Activated CD4-positive, alpha-beta T cell treated with anti-CD3 and anti-CD28 coated beads for 1 hour (primary cell): ENCODE measurements at regions not wholly inside any gene's neighbourhood (a gene's known extent, or its start where the extent isn't known, plus 50 kb on each side); places are given as distances from the start of the nearest gene placed in this dataset.

Experiments used
- DNase-seq: peaks from one replicate; pipeline ENCODE4 v3.0.0-alpha.2; 2020

DNA sequence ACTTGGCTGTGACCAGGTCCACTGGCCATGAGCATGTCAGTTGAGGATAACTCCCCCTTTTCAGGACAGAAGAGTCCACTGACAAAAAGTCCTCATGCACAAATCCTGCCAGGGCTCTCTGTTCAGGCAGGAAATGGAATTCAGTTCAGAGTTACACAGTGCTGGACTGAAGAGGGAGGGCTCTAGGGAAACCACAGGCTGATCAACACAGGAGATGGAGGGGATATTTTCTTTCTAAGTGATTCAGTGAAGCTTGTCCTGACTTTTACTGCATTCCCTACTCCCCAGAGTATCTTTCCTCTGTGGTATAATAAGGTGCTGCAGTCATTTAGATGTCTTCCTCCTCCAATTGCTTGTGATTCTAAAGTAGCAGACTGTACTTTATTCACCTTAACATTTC is 335.5 kb upstream of the IGFBP7 start:
- no peak for DNase-seq

DNA sequence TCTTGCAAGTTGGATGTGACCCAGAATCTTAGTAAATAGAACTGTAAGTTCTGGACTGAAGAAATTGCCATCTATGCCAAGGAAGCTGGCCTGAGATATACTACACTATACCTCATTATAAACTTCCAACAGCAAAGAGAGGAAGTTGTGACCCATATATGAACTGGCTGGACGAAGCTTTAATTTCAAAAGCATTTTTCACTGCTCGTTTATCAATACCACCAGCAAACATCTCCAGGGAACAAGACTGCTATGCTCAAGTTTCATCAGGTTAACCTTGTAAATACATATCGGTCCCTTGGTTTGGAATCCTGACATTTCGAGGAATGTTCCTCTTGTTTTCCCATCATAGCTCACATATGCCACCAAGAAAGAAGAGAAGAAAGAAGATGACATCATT is 334.5 kb upstream of the IGFBP7 start:
- no peak for DNase-seq

DNA sequence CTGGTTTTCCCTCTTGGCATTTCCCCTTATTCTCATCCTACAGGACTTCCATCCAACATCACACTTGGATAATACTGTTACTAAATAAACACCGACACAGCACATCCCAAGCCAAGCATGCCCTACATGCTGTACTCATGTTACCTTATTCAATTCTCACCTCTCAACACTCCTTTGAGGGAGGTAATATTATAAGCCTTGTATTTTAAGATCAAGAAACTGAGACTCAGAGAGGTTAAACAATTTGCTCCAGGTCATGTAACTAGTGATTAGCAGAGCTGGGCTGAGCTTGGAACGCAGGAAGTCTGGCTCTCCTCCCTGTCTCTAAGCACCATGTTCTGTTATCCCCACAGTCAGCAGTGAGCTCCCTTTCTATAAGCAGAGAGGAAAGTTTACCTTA is 333.6 kb upstream of the IGFBP7 start:
- no peak for DNase-seq

DNA sequence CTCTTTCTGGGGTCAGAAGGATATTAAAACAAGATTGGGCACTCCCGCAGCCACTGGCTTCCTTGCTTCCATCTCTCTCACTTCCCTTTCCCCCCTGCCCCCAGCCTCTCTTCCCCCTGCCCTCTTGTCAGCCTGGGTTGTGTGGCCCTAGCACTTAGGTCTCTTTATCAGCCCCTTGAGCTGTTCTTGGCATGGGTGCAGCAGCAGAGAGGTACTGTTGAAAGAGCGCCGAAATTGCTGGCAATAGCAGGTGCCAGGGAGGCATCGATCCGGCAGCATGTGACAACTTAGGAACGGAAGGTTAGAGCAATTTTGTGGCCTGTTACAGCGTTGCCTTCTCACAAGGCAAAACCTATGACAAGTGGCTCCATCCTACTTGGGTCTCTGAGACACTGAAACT is 333.1 kb upstream of the IGFBP7 start:
- DNase-seq: no peak

DNA sequence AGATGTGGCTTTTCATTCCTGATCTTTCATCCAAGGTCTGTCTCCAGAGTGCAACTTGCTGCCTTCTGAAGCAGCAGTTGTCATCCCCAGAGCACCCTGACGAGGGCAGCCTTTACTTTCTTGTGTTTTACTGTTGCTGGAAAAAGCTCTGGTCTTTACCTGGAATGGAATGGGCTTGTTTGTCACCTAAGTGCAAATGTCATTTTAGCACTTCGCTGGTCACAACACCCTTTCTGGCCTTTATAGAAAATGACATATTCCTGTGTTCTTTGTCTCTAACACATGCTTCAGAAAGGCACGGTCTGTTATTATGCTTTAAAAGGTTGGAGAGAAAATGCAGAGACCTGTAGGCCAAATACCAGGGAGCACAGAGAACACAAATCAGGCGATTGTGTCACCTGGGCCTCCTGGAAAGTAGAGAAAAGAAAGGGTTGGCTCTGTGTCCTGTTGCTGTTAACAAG is 332.7 kb upstream of the IGFBP7 start:
- DNase-seq: no peak

DNA sequence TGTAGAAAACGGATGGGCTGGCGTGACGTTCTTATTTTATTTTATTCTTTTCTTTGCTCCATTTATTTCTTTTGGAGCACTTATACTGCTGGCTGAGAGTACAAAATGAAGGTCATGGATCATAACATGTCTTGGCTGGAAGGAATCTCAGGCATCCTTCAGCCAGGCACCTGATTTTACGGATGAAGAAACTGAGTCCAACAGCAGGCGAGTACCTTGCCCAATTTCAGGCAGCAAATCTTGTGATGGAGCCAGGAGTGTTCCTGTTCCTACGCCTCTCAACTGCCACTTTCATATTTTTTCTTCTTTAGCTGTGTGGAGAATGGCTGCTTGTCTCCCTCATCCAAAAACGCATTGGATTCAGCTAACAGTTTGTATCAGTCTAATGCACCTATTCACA is 332.1 kb upstream of the IGFBP7 start:
- DNase-seq: no peak

DNA sequence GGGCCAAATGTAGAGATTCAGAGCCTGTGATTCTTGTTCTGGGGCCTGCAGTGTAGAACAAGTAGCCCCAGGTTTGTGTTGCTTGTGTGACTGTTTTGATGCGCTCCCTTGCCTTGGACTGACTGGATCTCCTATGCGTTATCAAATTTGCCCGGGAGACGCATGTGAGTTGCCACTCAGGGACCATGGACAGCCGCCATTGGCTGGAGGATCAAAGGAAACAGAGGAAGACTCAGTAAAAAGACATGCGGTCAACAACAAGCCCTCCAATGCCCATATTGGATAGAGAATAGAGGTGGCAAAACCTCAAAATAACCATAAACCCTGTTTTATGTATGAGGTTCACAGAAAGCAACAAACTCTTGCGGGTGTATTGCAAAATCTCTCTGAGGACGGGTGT is 327.5 kb upstream of the IGFBP7 start:
- DNase-seq: no peak

DNA sequence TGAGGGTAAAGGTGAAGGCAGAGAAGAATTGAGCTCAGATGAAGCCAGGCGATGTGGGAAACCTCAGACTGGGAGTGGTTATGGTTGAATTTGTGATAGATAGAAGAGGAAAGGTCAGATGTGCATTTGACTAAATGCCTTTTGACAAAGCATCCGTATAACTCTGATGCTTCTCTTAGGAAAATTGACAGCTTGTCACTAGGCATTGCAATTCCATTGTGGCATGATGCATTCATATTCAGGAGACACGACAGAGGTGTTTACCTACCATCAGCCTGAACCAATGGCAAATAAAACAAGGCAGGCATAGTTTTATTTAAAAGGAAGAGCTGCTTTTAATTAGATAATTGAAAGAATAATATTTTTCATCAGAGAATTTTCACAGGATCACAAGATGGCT is 325.1 kb upstream of the IGFBP7 start:
- no peak for DNase-seq

DNA sequence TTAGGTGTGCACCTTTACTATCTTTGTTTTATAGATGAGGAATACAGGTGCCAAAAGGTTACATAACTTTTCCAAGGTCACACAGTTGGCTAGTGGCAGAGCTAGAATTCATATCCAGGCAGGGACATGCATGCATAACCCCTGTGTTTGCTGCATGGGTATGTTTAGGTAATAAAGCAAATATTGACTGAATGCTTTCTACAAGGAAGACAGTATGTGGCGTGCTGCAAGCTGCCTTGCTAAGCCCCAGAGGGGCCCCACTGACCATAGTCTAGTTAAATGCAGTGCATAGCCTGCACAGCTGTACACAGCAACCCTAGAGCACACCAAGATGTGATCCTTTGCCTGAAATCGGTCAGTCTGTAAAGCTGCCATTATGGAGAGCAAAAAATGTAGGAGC is 320.5 kb upstream of the IGFBP7 start:
- DNase-seq: no peak

DNA sequence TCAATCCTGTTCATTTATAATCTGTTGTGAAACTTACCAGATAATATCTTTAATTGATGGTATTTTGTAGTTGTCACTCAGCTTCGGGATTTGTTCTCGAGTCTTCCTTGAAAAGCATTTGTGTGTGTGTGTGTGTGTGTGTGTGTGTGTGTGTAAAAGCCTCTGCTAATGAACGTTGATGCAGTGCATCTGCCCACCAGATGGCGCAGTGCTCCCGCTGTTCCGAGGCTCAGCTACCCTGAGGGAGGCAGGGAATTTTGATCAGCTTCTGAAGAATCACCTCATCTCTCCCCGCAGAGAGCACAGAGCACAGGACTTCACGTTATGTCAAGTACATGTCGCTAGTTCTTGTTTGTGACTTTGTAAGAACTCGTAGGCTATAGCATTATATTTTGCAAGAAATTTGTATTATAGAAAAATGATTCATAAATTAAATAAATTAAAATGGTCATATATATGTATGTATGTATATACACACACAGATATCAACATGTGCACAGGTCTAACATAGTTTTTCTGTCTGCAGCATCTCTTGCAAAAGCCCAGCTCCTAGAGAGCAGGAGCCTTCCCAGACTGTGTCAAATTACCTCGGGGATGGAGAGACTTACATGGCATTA is 316.7 kb upstream of the IGFBP7 start:
- DNase-seq: no peak

DNA sequence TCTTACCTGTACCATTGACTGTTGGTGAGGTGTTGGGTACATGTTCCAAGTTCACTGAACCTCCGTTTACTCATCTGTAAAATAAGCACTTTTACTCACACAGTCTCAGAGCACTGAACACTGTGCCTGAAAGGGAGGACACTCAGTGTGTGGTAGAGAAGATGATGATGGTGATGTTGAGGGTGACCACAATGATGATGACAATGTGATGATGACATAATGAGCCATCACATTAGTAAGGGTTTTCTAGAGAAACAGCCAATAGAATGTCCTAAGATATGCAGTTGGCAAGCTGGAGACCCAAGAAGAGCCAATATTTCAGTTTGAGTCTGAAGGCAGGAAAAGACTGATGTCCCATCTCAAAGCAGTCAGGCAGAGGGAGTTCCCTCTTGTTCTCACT is 315.4 kb upstream of the IGFBP7 start:
- no peak for DNase-seq

DNA sequence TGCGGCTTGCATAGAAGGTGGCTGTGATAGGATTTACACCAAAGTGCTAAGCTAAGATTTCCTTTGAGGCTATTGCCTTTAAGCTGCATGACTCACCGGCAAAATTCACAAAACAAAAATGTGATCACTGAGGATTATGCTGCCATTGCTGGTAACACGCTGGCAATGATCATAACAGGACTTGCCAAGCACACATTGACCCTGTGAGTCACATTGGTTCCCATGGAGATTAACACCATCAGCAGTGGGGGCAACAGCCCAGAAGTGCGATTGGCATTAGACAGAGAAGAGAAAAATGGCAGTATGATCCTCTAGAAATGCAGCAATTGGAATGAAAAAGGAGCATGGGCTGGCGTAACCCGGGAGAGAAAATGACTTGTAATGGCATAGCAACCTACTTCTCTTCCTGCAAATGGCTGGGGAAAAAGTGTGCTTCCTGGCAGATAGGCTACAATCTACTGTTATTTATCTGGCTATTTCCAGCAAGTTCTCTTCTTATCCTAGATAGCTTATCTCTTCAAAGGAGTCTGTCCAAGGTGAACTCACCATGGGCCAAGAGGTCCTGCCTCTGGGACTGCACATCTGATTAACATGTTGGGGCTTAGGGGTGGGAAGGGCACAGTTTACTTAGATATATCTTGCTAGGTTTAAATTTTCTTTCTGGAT is 314.2 kb upstream of the IGFBP7 start:
- DNase-seq: no peak

DNA sequence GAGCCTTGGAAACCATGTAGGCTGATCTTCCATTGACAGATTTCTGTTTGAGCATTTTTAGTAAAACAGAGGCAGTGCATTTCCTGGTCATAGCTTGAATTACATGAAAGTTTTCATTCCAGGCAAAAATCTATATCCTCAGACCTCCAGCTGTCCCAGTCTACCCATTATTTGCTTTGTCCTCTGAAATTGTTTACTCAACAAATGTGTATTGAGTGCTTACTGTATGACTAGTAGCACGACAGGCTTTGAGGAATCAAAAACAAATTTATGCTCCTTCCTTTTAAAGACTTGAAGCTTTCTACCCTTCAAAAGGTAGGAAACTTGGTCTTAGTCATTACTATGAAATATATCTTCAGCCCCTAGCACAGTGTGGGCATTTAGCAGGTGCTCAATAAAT is 307.9 kb upstream of the IGFBP7 start:
- DNase-seq: no peak

DNA sequence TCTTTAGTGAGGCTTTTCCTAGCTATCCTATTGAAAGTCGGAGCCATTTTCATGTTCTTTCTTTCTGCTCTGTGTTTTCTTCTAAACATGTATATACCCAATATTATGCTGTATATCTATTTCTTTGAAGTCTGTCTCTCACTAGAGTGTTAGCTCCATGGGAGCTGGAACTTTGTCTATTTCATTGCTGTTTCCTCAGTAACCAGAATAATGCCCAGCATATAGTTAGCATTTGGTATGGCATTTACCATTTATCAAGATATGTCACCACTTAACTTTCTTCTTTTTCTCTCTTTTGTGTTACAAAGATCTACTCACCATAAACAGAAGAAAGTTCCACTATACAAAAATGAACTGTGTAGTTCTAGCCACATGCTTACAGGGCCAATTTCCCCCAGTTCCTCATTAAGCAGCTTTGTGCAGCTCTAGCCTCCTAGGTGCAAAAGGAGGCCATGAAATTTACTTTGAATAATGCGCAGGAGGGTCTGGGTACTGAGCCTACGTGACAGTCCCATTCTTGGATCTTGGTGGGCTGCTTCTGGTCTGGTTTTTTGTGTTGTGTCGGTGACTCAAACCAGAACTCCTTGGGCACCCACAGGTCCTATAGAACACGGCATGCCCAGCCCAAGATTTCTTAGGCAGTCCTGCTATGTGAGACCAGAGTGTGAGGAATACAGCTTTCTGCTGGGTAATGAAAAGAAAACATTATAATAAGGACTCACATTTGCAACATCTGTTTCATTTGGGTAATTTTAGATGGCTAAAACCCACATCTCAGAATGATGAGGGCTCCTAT is 302.3 kb upstream of the IGFBP7 start:
- DNase-seq: no peak

DNA sequence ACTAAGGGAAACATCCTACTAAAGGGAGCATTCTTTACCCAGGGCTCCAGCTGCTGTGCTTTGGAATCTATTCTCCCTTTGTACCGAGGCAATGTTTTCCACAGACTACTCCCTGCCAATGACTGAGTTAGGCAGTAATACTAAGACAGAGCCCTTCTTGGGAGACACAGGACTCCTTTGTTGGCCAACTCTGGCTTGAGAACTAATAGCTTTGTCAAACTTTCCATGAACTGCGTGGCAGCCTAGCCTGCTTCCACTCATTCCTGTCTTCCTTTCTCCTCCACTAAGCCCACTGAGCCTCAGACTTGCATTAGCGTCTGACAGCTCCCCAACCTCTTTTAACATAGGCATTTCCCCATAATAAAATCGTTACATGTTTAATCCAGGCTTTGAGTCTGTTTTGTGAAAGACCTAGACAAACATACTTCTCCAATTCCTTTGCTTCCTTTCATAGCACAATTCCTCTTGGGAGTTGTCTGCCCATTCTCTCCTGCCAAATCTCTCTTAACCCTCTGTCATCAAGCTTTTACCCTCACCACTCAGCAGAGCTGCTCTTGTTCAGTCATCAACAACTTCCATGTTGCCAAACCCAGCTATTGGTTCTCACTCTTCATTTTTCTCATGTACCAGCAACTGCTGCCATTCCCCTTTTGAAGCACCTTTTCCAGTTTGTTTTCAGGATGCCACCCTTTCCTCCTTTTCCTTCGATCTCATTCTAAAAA is 300.3 kb upstream of the IGFBP7 start:
- no peak for DNase-seq

DNA sequence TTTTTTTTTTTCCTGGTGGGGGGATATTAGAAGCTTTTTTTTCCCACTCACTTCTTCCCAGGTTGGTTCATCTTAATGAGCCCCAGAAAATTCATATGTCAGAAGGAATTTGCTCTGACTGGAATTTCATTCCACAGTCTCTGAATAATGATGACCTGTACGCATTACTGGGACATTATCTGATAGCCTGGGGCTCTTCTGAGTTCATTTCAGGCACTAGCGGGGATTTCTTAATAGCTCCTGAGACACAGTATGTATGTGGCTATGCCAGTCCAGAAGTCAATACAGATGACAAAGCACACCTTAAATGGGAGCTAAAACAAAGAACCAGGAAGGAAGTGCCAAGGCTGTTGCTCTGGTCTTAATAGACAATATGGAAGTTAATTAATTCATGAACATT is 295.2 kb upstream of the IGFBP7 start:
- no peak for DNase-seq

DNA sequence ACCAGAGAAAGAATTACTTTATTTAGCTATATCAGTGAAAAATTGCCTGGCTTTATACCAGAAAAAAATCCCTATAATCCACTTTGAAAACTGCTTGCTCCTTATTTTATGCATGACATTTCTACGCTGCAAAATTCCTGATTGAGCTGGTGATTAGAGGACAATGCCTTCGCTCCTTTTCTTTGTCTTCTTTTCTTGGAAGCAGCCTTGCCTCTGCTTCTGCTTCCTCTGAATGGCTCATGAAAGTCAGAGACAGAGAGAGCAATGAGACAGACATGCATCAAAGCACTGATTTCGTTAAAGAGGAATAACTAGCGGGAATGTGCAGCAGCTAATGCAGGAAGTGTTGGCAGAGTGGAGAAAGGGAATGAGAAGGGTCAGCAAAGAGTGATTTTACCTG is 294.3 kb upstream of the IGFBP7 start:
- DNase-seq: no peak

DNA sequence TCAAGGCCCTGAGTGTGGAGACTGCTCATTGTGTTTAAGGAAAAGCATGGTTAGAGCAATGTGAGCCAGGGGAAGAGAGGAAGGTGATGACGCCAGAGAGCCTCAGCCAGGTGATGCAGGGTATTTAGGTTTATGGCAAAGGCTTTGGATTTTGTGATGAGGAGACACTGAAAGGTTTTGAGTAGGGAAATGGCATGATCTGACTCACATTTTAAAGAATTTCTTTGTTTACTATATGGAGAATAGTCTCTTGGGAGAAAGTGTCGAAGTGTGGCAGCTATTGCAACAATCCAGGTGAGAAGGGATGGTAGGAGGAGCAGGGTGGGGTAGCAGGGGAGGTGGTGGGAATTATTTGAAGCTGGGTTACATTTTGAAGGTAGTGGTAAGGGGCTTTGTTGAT is 293.4 kb upstream of the IGFBP7 start:
- DNase-seq: no peak

DNA sequence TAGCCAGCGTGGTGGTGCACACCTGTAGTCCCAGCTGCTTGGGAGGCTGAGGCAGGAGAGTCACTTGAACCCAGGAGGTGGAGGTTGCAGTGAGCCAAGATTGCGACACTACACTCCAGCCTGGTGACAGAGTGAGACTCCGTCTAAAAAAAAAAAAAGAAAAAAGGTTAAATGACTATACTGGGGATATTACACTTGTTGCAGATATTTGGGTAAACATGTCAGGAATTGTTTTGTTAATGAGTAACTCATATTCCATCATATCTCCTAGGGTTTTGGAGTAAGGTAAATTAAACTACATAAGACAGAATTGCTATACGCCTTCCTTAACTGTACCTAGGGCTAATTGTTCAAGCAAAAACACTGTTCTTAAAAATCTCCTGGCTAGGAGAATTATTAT is 291.4 kb upstream of the IGFBP7 start:
- no peak for DNase-seq

DNA sequence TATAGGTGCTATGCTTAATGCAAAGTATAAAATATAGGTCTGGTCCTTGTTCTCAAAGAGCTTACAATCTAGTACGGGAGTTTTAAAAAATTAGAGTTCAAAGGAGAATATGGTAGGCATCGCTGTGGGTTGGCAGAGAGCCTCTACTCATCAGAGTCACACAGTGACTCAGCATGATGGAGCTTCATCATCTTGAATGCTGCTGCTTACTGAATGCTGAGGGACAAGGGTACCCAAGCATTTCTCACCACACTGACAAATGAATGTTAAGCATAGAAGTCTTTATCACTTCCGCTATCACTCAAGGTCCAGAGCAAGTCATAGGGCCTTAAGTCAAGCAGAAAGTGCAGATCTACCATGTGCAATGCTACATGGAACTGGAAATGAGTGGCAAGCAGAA is 268.6 kb upstream of the IGFBP7 start:
- no peak for DNase-seq

DNA sequence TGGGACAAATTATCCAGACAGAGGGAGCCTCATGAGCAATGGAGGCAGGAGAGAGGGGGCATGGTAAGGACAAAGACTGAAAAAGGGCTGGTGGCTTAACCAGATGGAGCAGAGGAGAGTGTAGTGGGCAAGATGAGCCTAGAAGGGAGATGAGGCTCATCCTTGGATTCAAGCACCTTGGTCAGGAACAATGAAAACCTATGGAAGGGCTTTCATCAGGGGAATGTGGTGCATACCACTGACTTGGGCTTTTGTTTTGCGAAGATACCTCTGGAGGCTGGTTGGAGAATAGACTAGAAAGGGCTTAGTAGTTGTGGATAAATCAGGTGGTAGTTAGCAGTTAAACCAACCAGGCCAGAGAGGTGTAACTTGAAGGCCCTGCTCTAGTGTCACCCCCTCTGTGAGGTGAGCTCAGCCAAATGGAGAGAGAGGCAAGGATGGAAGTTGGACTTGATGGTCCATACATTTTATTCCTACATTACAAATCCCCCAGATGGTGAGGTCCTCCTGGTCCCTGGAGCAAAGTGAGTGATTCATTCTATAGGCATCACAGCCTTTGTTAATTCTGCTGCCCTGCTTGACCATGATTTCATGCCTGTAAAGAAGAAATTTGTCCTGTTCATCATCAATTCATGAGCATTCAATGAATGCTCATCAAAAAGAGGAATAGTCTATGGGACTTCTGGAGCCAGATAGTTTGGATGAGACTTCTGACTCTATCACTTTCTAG is 264.8 kb upstream of the IGFBP7 start:
- no peak for DNase-seq

DNA sequence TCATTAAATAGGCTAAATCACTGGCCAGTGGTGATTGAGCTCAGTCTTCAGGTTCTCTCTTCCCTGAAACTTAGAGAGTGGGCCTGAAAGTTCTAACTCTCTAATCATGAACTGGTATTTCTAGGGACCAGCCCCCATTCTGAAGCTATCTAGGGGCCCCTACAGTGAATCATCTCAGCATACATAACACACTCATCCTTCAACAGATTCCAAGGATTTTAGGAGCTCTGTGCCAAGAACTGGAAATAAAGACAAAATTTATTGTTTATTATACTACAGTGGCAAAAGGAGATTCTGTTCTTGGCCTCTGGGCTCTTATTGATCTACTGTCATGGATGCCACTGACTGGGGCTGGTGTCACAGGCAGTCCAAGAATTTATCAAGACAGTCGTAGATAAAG is 263.8 kb upstream of the IGFBP7 start:
- no peak for DNase-seq

DNA sequence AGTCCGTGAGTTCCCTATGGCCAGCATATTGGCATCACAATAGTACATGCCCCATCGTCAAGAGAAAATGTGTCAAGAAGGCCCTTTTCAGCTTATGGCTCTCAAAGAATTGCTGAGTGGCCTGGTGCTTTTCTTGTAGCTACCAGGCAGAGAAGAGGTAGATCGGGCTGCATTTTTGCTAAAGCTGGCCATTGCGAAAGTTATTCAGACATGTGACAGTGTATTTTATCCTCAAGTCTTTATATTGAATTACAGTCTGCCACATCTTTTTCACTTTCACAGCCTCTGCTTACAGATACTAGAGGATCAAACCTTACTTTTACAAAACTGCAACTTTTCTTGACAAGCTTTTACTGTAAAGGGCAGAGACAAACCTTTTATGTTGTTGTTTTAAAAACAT is 261.5 kb upstream of the IGFBP7 start:
- DNase-seq: no peak
